ENCODE measurements at regions not wholly inside any gene's neighbourhood (a gene's known extent, or its start where the extent isn't known, plus 50 kb on each side); places are given as distances from the start of the nearest gene placed in this dataset.
"Not testable (repeated sequence)": the region's sequence is repeated elsewhere in the genome, so short reads cannot be mapped to it uniquely, and the experiment has no call there.

GRCh38 chr5:142542078-142542477 is 143.8 kb downstream of the FGF1 start:
- DNase-seq (ENCODE audit: low read depth in 2 of 2, low spot score in 1 of 2), result no peak

DNA sequence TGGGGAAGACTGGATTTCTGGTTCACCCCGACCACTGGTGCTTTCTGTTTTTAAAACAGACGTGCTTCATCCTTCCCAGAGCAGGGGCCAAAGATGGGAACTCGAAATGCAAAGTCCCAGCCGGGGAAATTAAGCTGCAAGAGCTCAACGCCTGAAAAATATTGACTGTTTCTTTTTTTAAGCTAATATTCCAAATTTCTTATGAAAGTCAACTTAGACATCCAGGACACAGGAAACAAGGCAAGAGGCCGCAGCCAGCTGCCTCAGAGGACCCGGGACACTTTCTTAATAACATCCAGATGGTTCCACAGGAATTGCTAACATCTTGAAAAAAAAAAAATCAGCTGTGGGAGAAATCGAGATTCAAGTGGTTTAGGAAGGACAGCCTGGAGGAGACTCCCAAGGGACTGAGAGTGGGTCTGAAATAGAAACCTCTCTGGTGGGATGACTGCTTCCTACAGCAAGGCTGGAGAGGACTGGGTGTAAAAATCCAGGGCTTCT is 144.9 kb downstream of the FGF1 start:
- DNase-seq (ENCODE audit: low read depth in 2 of 2, low spot score in 1 of 2), result no peak

DNA sequence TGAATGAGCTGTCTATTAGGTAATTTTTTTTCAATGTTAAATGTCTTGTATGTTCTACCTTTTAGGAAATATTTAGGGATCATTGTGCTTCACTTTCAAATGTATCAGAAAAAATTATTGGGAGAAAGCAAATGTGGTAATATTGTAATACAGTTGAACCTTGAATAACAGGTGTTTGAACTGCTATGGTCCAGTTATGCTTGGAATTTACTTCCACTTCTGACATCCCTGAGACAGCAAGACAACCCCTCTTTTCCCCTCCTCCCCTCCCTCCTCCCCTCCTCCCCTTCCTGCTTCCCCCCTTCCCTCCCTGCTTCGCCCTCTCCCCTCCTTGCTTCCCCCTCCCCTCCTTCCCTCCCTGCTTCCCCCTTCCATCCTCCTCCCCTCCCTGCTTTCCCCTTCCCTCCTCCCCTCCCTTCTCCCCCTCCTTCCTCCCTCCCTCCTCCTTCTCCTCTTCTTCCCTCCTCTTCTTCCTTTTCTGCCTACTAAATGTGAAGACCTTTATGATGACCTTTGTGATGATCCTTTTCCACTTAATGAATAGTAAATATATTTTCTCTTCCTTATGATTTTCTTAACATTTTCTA is 146.6 kb downstream of the FGF1 start:
- DNase-seq (ENCODE audit: low read depth in 2 of 2, low spot score in 1 of 2), result no peak

DNA sequence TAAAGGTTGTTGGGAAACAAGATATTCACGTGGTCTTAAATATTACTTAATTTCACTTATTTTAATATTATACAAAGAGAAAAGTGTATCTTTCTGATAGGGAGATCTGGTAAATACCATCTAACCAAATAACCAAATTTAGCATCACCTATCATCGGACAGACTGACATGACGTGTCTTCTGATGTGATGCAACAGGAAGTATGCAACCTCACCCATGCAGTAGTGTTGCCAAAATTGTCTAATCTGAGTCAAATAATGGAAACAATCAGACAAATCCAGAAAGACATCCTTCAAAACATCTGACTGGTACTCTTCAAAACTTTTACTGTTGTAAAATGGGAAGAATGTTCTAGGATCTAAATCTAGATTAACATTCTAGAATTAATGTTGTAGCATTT is 148.0 kb downstream of the FGF1 start:
- no peak for DNase-seq (ENCODE audit: low read depth in 2 of 2, low spot score in 1 of 2)

DNA sequence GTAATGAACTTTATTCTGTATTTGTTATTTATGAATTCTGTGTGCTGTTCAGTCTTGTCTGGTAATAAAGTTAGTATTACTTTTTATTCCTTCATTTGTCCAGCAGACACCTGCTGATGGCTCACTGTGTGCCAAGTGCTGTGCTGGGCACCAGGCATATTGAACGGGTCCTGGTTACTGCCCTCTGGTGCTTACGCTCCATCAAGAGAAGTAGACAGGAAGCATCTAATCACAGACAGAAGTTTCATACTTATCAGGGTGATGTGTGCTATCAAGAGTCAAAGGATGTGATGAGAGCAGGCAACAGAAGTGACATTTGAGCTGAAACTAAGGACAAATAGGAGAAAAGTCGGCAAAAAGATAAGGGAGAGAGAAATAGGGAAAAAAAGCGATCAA is 153.1 kb downstream of the FGF1 start:
- no peak for DNase-seq (ENCODE audit: low read depth in 2 of 2, low spot score in 1 of 2)

DNA sequence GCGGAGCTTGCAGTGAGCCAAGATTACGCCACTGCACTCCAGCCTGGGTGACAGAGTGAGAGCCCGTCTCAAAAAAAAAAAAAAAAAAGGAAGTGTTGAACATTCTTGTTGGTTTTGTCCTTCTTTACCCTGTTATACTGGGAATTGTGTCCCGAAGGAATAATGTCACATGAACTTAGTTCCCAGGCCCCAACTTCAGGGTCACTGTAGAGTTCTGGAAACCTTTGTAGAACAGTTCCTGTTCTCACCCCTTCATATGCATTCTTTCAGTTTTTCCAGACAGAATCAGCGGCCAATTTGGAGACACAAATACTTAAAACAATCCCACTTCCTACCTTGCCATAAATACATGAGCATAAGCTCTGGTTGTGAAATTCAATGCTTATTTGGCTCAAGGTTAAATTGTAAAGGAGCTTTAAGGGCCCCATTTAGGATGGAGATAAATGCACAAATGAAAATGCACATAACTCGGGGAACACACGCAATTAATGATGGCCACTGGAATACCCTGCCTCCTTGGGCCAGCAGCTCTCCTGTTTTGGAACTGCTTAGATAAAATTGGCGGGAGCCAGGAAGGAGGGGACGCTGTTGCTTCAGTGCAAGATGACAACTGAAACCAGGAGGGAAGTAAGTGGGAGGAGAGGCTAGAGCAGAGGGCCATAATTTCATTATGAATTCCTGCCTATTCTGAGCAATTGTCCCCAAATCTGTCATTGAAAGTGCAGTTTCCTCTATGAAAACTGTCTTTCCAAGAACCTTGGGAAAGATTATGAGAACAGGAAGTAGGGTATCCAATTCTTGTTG is 153.7 kb downstream of the FGF1 start:
- DNase-seq (ENCODE audit: low read depth in 2 of 2, low spot score in 1 of 2), result no peak

DNA sequence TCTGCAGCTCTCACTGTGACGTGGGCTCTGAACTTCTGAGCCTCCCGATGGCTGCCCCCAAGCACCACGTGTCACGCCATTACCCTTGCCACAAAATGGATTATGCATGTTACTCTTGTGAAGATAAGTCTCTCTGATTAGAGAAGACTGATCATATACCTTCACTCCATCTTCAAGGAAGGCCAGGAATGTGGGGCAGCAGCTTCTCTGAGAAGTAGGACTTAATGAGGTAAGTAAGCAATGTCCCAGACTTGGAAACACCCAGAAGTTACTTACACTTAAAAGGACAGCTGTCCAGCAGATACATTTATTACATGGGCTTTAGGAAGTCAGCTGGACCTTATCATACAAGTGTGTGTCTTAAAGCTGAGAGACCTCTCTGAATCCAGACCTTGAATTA is 155.0 kb downstream of the FGF1 start:
- no peak for DNase-seq (ENCODE audit: low read depth in 2 of 2, low spot score in 1 of 2)

GRCh38 chr5:142529626-142530278 is 156.1 kb downstream of the FGF1 start:
- DNase-seq (ENCODE audit: low read depth in 2 of 2, low spot score in 1 of 2), result no peak

DNA sequence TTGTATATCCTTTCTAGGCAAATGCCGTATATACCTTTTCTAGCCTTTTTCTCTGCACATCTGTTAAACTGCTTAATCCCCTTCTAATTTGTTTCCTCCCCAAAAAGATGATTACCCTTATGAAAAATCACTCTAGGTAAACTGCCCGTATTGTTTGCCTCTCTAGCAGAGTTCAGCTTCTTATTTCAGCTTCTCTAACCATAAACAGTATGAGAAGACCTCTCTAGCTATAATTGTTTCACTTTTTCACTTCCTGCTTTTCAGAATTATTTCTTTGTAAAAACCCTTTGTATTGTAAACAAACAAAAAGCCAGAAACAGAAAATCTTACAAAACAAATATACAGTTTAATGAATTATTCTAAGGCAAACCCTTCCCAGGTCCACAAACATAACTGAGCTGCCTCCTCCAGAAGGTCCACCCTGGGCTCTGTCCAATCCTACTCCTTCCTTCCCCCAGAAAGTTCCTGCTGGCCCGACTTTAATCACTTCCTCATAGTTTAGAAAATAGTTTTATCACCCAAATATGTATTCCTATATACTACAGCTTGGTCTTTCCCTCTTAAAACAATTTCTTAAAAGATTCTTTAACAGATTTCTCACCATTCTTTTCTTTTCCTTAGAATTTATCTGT is 158.1 kb downstream of the FGF1 start:
- no peak for DNase-seq (ENCODE audit: low read depth in 2 of 2, low spot score in 1 of 2)

- DNase-seq (ENCODE audit: low read depth in 2 of 2, low spot score in 1 of 2), result no peak
Measured at GRCh38 chr5:142527234-142527633, 158.7 kb downstream of the FGF1 start.

GRCh38 chr5:142522983-142523382 is 162.9 kb downstream of the FGF1 start:
- DNase-seq (ENCODE audit: low read depth in 2 of 2, low spot score in 1 of 2), result no peak

- no peak for DNase-seq (ENCODE audit: low read depth in 2 of 2, low spot score in 1 of 2)
Measured at GRCh38 chr5:142521706-142522105, 164.2 kb downstream of the FGF1 start.

DNA sequence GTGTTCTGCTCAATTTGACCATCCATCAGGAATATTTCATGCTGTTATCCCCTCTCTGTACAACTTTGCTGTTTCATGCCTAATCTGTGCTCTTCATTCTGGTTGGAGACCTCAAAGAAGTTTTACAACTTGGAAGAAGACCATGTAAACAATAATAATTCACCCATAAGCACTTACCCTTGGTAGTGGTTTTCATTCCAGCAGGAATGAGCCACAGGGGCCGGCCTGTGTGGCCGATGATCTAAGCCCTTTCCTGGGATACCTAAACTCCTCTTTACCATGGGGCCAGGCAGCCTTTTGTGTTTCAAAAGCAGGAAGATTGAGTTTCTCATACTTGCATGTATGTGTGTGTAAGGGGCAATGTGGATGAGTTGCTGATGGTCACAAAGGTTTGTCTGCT is 165.0 kb downstream of the FGF1 start:
- no peak for DNase-seq (ENCODE audit: low read depth in 2 of 2, low spot score in 1 of 2)

- not testable (repeated sequence) for DNase-seq (ENCODE audit: low read depth in 2 of 2, low spot score in 1 of 2)
Measured at GRCh38 chr5:142519913-142520312, 166.0 kb downstream of the FGF1 start.

GRCh38 chr5:142517840-142518239 is 168.1 kb downstream of the FGF1 start:
- DNase-seq (ENCODE audit: low read depth in 2 of 2, low spot score in 1 of 2), result no peak

GRCh38 chr5:142516732-142517131 is 169.2 kb downstream of the FGF1 start:
- no peak for DNase-seq (ENCODE audit: low read depth in 2 of 2, low spot score in 1 of 2)

DNA sequence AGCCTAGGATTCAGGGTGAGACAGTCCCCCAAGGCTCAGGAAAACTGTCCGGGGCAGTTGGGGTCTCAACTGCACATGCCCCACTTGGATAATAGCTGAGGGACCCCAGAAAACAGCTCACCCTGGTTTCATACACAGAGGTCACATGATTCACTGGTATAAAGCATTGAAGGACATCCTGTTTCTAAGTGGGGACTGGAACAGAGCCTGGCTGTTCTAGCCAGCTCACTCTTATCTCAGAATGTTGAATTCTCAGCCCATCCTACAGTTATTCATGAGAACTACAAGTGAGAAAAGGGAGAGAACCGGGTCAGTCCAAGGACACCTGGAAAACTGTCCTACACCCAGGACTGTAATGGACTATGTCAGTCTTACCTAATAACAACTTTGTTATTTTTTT is 170.9 kb downstream of the FGF1 start:
- no peak for DNase-seq (ENCODE audit: low read depth in 2 of 2, low spot score in 1 of 2)

- no peak for DNase-seq (ENCODE audit: low read depth in 2 of 2, low spot score in 1 of 2)
Measured at GRCh38 chr5:142514196-142514595, 171.7 kb downstream of the FGF1 start.

- DNase-seq (ENCODE audit: low read depth in 2 of 2, low spot score in 1 of 2), result no peak
Measured at GRCh38 chr5:142512043-142513042, 173.5 kb downstream of the FGF1 start.

DNA sequence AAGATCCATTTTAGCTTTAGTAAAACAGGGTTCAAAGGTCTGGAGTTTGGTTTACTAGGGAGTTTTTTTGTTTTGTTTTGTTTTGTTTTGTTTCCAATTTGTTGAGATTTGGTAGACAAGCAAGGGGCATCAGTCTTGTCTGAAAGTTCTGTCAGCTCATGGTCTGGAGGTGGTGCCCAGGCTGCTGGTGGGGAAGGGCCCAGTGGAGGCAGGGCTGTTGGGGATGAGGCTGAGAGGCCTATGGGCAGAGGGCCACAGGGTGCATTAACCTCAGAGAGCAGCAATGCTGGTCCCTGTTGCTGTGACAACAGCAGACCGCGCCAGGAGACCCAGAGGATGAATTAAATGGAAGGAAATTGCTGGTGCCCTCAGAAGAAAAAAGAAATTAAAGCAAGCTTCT is 174.5 kb downstream of the FGF1 start:
- DNase-seq (ENCODE audit: low read depth in 2 of 2, low spot score in 1 of 2), result no peak

DNA sequence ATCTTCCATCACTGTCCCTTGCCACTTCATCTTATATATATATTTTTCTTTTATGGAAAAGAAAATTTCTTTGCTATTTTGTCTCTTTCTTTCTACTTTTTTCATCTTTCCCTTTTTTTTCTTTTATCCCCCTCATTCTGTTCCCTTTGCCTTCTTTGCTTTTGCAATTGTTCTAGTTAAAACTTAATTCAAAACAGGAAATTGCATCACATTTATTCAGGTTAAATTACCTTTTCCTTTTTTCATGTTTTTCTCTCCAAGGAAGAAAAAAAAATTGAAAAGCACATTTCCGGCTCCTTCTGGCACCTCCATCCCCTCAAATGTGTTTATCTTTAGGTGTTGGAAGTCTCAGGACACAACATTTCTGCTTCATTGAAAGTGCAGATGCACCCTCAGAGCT is 176.9 kb downstream of the FGF1 start:
- DNase-seq (ENCODE audit: low read depth in 2 of 2, low spot score in 1 of 2), result no peak

Data from stimulated activated CD8-positive, alpha-beta memory T cell treated with anti-CD3 and anti-CD28 coated beads, Interleukin-4, amount 100 ng/mL, for 4 hours (primary cell).